ENCODE measurements at regions not wholly inside any gene's neighbourhood (a gene's known extent, or its start where the extent isn't known, plus 50 kb on each side); places are given as distances from the start of the nearest gene placed in this dataset.

DNA sequence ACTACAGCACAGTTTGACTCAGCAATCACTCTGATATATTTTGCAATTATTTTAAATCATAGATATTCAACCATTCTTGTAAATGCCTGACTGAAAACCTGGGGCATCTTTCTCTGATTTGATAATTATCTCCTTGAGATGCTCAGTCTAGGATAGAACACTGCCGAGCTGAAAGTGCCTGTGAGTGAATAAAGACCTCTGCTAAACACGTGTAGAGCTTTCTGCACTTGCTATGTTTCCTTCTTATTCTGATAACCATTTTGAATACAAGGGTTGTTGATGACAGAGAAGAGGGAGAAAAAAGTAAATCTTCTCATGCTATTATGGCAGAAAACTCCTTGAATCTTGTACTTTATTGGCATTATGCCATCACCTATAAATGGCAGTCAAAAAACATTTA is 1843.4 kb upstream of the IGFBP7 start:
- TF ChIP-seq EP300 (IDR thresholded peaks at IDR 0.05; ENCODE audit: borderline replicate concordance) (no peak), YY1 (IDR thresholded peaks at IDR 0.05; ENCODE audit: low read depth) (no peak), ZBTB7A (IDR thresholded peaks at IDR 0.05; ENCODE audit: low read depth) (no peak), TAF1 (IDR thresholded peaks at IDR 0.05; ENCODE audit: low read depth) (no peak), TEAD4 (IDR thresholded peaks at IDR 0.05) (no peak), CREB1 (IDR thresholded peaks at IDR 0.05; ENCODE audit: low read depth) (no peak), FOXM1 (IDR thresholded peaks at IDR 0.05; ENCODE audit: borderline replicate concordance, low read depth) (no peak)
- TF ChIP-seq, protein P1, sequence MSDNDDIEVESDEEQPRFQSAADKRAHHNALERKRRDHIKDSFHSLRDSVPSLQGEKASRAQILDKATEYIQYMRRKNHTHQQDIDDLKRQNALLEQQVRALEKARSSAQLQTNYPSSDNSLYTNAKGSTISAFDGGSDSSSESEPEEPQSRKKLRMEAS (IDR thresholded peaks at IDR 0.05) = no peak
- TF ChIP-seq, protein P2, sequence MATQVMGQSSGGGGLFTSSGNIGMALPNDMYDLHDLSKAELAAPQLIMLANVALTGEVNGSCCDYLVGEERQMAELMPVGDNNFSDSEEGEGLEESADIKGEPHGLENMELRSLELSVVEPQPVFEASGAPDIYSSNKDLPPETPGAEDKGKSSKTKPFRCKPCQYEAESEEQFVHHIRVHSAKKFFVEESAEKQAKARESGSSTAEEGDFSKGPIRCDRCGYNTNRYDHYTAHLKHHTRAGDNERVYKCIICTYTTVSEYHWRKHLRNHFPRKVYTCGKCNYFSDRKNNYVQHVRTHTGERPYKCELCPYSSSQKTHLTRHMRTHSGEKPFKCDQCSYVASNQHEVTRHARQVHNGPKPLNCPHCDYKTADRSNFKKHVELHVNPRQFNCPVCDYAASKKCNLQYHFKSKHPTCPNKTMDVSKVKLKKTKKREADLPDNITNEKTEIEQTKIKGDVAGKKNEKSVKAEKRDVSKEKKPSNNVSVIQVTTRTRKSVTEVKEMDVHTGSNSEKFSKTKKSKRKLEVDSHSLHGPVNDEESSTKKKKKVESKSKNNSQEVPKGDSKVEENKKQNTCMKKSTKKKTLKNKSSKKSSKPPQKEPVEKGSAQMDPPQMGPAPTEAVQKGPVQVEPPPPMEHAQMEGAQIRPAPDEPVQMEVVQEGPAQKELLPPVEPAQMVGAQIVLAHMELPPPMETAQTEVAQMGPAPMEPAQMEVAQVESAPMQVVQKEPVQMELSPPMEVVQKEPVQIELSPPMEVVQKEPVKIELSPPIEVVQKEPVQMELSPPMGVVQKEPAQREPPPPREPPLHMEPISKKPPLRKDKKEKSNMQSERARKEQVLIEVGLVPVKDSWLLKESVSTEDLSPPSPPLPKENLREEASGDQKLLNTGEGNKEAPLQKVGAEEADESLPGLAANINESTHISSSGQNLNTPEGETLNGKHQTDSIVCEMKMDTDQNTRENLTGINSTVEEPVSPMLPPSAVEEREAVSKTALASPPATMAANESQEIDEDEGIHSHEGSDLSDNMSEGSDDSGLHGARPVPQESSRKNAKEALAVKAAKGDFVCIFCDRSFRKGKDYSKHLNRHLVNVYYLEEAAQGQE (IDR thresholded peaks at IDR 0.05; ENCODE audit: low read depth) = no peak

DNA sequence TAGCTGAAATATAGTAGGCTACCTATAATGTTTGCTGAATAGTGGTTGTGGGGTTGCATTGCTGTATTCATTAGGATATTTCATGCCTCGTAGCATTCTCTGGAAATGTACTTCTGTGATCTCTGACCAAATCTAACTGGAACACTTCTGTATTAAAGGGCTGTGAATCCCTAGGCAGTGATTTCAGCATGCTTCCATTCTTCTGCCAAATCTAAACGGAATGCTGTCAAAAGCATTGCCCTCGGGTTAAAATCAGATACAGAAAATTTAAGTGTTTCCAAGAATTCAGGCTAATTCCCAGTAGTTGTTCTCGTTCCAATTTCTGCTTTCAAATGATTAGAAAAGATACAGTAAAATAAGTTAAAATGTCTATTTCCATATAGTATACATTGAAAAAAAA is 1847.5 kb upstream of the IGFBP7 start:
- TF ChIP-seq, protein P2 (IDR thresholded peaks at IDR 0.05; ENCODE audit: low read depth) = no peak
- TF ChIP-seq TAF1 (IDR thresholded peaks at IDR 0.05; ENCODE audit: low read depth) = no peak
- no peak for TF ChIP-seq EP300 (IDR thresholded peaks at IDR 0.05; ENCODE audit: borderline replicate concordance)
- no peak for TF ChIP-seq CREB1 (IDR thresholded peaks at IDR 0.05; ENCODE audit: low read depth)
- no peak for TF ChIP-seq FOXM1 (IDR thresholded peaks at IDR 0.05; ENCODE audit: borderline replicate concordance, low read depth)
- no peak for TF ChIP-seq ZBTB7A (IDR thresholded peaks at IDR 0.05; ENCODE audit: low read depth)
- no peak for TF ChIP-seq TCF12 (IDR thresholded peaks at IDR 0.05; ENCODE audit: low read depth)
- TF ChIP-seq, protein P3, sequence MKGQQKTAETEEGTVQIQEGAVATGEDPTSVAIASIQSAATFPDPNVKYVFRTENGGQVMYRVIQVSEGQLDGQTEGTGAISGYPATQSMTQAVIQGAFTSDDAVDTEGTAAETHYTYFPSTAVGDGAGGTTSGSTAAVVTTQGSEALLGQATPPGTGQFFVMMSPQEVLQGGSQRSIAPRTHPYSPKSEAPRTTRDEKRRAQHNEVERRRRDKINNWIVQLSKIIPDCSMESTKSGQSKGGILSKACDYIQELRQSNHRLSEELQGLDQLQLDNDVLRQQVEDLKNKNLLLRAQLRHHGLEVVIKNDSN (IDR thresholded peaks at IDR 0.05) = no peak
- no peak for TF ChIP-seq RAD21 (IDR thresholded peaks at IDR 0.05; ENCODE audit: low read depth)
- no peak for TF ChIP-seq EGR1 (IDR thresholded peaks at IDR 0.05)
- TF ChIP-seq CEBPB (IDR thresholded peaks at IDR 0.05) = no peak
- TF ChIP-seq TEAD4 (IDR thresholded peaks at IDR 0.05) = no peak
- TF ChIP-seq YY1 (IDR thresholded peaks at IDR 0.05; ENCODE audit: low read depth) = no peak
- TF ChIP-seq NFIC (IDR thresholded peaks at IDR 0.05) = no peak
- TF ChIP-seq, protein P1 (IDR thresholded peaks at IDR 0.05) = no peak

DNA sequence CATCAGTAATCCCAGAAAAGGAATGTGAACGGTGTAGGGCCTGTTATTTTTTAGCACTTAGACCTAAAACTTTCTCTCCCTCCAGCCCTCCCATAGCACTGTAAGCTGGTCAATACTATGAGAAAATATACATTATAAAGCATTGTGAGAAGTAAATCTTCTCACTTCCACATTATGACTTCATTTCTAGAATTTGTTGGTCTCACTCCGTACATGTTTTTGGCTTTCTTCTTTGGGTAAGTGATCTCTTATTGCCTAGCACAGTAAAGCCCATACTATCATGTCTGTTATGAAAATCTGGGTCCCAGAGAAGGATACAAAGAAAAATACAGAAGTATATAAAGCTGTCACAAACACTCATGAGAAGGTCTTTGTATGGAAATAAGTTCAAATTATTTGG is 1851.1 kb upstream of the IGFBP7 start:
- no peak for TF ChIP-seq TCF12 (IDR thresholded peaks at IDR 0.05; ENCODE audit: low read depth)
- TF ChIP-seq TAF1 (IDR thresholded peaks at IDR 0.05; ENCODE audit: low read depth) = no peak
- TF ChIP-seq RAD21 (IDR thresholded peaks at IDR 0.05; ENCODE audit: low read depth) = no peak
- TF ChIP-seq, protein P3 (IDR thresholded peaks at IDR 0.05) = no peak
- TF ChIP-seq TEAD4 (IDR thresholded peaks at IDR 0.05) = no peak
- TF ChIP-seq, protein P1 (IDR thresholded peaks at IDR 0.05) = no peak
- TF ChIP-seq FOXM1 (IDR thresholded peaks at IDR 0.05; ENCODE audit: borderline replicate concordance, low read depth) = no peak
- no peak for TF ChIP-seq YY1 (IDR thresholded peaks at IDR 0.05; ENCODE audit: low read depth)
- no peak for TF ChIP-seq CREB1 (IDR thresholded peaks at IDR 0.05; ENCODE audit: low read depth)
- TF ChIP-seq NFIC (IDR thresholded peaks at IDR 0.05) = no peak
- TF ChIP-seq EP300 (IDR thresholded peaks at IDR 0.05; ENCODE audit: borderline replicate concordance) = no peak
- TF ChIP-seq ZBTB7A (IDR thresholded peaks at IDR 0.05; ENCODE audit: low read depth) = no peak
- TF ChIP-seq, protein P2 (IDR thresholded peaks at IDR 0.05; ENCODE audit: low read depth) = no peak
- TF ChIP-seq EGR1 (IDR thresholded peaks at IDR 0.05) = no peak

DNA sequence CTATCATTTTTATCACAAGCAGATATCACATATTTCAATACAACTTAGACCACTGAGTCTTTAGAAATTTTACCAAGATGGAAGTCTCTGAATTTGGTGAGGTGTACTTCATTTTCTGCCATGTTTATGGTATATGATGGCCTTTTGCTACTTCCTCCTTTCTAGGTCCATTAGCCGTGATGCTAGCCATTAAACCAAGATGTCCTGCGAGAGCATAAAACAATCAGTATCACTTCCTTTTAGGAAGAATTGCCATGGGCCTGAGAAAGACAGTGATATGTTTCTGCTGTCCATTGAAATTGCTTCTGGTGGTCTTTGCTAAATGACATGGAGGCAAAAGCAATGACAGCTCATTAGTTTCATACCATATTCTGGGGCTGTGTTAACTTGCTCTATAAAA is 1851.7 kb upstream of the IGFBP7 start:
- TF ChIP-seq EGR1 (IDR thresholded peaks at IDR 0.05) = no peak
- TF ChIP-seq, protein P1 (IDR thresholded peaks at IDR 0.05) = no peak
- no peak for TF ChIP-seq ZBTB7A (IDR thresholded peaks at IDR 0.05; ENCODE audit: low read depth)
- no peak for TF ChIP-seq FOXM1 (IDR thresholded peaks at IDR 0.05; ENCODE audit: borderline replicate concordance, low read depth)
- TF ChIP-seq EP300 (IDR thresholded peaks at IDR 0.05; ENCODE audit: borderline replicate concordance) = no peak
- no peak for TF ChIP-seq CREB1 (IDR thresholded peaks at IDR 0.05; ENCODE audit: low read depth)
- no peak for TF ChIP-seq NFIC (IDR thresholded peaks at IDR 0.05)
- TF ChIP-seq, protein P3 (IDR thresholded peaks at IDR 0.05) = no peak
- TF ChIP-seq RAD21 (IDR thresholded peaks at IDR 0.05; ENCODE audit: low read depth) = no peak
- no peak for TF ChIP-seq CEBPB (IDR thresholded peaks at IDR 0.05)
- TF ChIP-seq TCF12 (IDR thresholded peaks at IDR 0.05; ENCODE audit: low read depth) = no peak
- TF ChIP-seq, protein P2 (IDR thresholded peaks at IDR 0.05; ENCODE audit: low read depth) = no peak
- no peak for TF ChIP-seq TEAD4 (IDR thresholded peaks at IDR 0.05)
- TF ChIP-seq YY1 (IDR thresholded peaks at IDR 0.05; ENCODE audit: low read depth) = no peak
- TF ChIP-seq TAF1 (IDR thresholded peaks at IDR 0.05; ENCODE audit: low read depth) = no peak

Data from Ishikawa (cell line).